Endothelial cell of umbilical vein (primary cell): ENCODE measurements at regions not wholly inside any gene's neighbourhood (a gene's known extent, or its start where the extent isn't known, plus 50 kb on each side); places are given as distances from the start of the nearest gene placed in this dataset.

Experiments used
- FOS ChIP-seq: IDR thresholded peaks from 2 replicates; pipeline ENCODE4 v1.6.1; 2011; ENCODE audit warnings: mild to moderate bottlenecking, low read length, moderate library complexity, borderline replicate concordance; ENCODE audit not compliant: insufficient read depth
- MAX ChIP-seq: IDR thresholded peaks from 2 replicates; pipeline ENCODE4 v1.6.1; 2011; ENCODE audit not compliant: insufficient read depth, insufficient read length
- MYC ChIP-seq: IDR thresholded peaks from one replicate; pipeline ENCODE4 v1.6.1; 2011; ENCODE audit warnings: mild to moderate bottlenecking, low read depth, low read length
- POLR2A ChIP-seq: IDR thresholded peaks from 2 replicates; pipeline ENCODE4 v1.6.1; 2012; ENCODE audit warnings: low read depth, mild to moderate bottlenecking, control low read depth, low read length
- POLR2AphosphoS5 ChIP-seq: IDR thresholded peaks from 2 replicates; pipeline ENCODE4 v1.6.1; 2012; ENCODE audit warnings: low read depth, mild to moderate bottlenecking, control low read depth, low read length, moderate library complexity; ENCODE audit not compliant: insufficient read depth
- TF ChIP-seq, protein P1 (sequence below), 2 donors: IDR thresholded peaks; 1 replicate in 1 of 2; 2 replicates in 1 of 2; pipeline ENCODE4 v1.5.1; 2011; ENCODE audit warnings: low read length in 2 of 2, mild to moderate bottlenecking in 2 of 2, moderate library complexity in 2 of 2, control low read depth in 1 of 2, inconsistent platforms in 1 of 2, low read depth in 1 of 2; ENCODE audit not compliant: insufficient read depth in 1 of 2; ENCODE audit errors: extremely low read depth in 1 of 2

- TF ChIP-seq, protein P1, sequence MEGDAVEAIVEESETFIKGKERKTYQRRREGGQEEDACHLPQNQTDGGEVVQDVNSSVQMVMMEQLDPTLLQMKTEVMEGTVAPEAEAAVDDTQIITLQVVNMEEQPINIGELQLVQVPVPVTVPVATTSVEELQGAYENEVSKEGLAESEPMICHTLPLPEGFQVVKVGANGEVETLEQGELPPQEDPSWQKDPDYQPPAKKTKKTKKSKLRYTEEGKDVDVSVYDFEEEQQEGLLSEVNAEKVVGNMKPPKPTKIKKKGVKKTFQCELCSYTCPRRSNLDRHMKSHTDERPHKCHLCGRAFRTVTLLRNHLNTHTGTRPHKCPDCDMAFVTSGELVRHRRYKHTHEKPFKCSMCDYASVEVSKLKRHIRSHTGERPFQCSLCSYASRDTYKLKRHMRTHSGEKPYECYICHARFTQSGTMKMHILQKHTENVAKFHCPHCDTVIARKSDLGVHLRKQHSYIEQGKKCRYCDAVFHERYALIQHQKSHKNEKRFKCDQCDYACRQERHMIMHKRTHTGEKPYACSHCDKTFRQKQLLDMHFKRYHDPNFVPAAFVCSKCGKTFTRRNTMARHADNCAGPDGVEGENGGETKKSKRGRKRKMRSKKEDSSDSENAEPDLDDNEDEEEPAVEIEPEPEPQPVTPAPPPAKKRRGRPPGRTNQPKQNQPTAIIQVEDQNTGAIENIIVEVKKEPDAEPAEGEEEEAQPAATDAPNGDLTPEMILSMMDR (IDR thresholded peaks at IDR 0.05; ENCODE audit: extremely low read depth in 1 of 2, insufficient read depth in 1 of 2, low read depth in 1 of 2, low read length in 2 of 2), result no peak
- no peak for TF ChIP-seq MAX
- no peak for TF ChIP-seq POLR2A
- no peak for TF ChIP-seq FOS
- TF ChIP-seq POLR2AphosphoS5, result no peak
- no peak for TF ChIP-seq MYC
Measured at GRCh38 chr10:29114141-29114540, 174.7 kb upstream of the LYZL1 start.
